ENCODE measurements at regions not wholly inside any gene's neighbourhood (a gene's known extent, or its start where the extent isn't known, plus 50 kb on each side); places are given as distances from the start of the nearest gene placed in this dataset.

- TF ChIP-seq, protein P1, sequence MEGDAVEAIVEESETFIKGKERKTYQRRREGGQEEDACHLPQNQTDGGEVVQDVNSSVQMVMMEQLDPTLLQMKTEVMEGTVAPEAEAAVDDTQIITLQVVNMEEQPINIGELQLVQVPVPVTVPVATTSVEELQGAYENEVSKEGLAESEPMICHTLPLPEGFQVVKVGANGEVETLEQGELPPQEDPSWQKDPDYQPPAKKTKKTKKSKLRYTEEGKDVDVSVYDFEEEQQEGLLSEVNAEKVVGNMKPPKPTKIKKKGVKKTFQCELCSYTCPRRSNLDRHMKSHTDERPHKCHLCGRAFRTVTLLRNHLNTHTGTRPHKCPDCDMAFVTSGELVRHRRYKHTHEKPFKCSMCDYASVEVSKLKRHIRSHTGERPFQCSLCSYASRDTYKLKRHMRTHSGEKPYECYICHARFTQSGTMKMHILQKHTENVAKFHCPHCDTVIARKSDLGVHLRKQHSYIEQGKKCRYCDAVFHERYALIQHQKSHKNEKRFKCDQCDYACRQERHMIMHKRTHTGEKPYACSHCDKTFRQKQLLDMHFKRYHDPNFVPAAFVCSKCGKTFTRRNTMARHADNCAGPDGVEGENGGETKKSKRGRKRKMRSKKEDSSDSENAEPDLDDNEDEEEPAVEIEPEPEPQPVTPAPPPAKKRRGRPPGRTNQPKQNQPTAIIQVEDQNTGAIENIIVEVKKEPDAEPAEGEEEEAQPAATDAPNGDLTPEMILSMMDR (IDR thresholded peaks at IDR 0.05; ENCODE audit: insufficient read depth, low read length, poor library complexity, severe bottlenecking) = no peak
- no peak for TF ChIP-seq EZH2phosphoT487 (conservative IDR thresholded peaks at IDR 0.05; ENCODE audit: low read length)
Observed at GRCh38 chr3:148280623-148281242, 417.0 kb upstream of the AGTR1 start.
